HG02870 (cell line): ENCODE measurements at regions not wholly inside any gene's neighbourhood (a gene's known extent, or its start where the extent isn't known, plus 50 kb on each side); places are given as distances from the start of the nearest gene placed in this dataset.
"Not testable (repeated sequence)": the region's sequence is repeated elsewhere in the genome, so short reads cannot be mapped to it uniquely, and the experiment has no call there.

ENCODE experiments used
- ATAC-seq: cut with Tn5 transposase; IDR thresholded peaks from one replicate; pipeline ENCODE4 v1.9.1; 2021; ENCODE audit warnings: mild to moderate bottlenecking, moderate library complexity; ENCODE audit not compliant: unreplicated experiment

DNA sequence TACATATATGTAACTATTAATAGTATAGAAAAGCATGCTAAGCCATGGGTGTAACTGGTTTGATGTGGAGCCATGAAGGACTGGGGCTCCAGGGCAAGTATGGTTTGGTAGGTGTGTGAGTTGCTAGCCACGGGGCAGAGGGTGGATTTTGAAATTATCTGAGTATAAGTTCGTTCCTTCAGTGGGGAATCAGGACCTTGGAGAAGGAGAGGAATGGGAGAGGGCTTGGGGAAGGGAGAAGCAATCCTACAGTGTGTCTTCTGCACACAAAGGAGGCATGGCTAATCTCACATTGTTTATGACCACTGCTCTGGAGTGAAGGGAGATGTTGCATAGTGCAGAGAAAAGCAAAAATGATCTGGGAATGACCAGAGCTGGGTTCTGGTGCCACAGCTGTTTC is 127.8 kb upstream of the CADM1 start:
- no peak for ATAC-seq

DNA sequence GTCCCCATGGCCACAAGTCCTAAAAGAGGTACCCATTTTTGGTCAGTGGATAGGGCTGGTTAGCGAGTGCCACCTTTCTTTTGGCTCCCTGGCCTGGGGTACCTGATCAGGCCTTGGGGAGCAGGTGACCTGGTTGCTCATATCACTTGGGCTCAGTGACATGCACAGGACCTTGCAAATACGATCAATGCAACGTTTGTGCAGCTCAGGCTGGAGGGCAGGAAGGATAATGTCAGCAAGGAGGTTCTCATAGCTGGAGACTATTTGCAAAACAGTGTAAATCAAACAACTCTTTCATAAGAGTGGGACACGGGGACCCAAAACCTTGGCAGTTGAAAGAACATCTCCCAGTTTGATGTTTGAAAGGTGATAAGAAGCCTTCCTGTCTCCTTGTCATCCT is 127.4 kb upstream of the CADM1 start:
- no peak for ATAC-seq

DNA sequence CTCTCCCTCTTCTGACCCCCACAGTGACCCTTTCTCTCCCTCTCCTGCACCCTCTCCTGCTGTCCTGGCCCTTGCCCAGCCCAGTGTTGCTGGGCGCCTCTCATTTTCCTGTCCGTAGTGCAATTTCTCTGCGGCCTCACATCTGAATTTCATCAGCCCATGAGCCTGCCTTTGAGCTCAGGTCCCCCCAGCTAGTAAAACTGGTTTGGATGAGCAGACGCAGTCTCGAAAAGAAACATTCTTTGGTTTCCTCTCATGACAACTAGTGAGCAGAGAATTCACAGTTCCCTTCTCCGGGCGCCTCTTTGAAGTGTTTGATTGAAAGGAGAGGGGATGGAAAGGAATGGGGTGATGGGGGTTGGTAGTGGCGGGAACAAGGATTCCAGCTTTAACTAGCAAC is 126.0 kb upstream of the CADM1 start:
- no peak for ATAC-seq

DNA sequence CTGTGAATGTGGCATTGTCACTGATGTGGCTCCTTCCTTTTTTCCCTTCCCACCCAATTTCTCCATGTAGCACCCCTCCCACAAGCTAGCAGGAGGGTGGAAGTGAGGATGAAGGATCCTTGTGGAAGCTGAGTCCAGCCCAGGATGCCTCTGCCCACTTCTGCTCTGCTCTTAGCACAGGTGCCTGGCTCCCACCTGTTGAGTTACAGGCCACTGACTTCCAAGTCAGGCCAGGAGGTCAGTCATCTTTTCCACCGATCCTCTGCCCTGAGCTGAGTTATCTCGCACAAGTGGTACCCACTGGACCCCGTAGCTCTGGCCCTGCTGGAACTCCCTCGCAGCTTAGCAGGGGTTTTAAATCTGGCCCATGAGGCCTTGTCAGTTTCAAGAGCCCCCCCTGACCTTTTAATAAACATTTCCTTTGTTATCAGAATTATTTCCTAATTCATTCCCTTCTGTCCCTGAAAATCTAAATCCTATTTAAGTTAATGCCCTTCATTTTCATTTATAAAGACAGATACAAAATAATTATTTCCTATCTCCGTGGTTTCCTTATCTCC is 125.3 kb upstream of the CADM1 start:
- ATAC-seq, result no peak

DNA sequence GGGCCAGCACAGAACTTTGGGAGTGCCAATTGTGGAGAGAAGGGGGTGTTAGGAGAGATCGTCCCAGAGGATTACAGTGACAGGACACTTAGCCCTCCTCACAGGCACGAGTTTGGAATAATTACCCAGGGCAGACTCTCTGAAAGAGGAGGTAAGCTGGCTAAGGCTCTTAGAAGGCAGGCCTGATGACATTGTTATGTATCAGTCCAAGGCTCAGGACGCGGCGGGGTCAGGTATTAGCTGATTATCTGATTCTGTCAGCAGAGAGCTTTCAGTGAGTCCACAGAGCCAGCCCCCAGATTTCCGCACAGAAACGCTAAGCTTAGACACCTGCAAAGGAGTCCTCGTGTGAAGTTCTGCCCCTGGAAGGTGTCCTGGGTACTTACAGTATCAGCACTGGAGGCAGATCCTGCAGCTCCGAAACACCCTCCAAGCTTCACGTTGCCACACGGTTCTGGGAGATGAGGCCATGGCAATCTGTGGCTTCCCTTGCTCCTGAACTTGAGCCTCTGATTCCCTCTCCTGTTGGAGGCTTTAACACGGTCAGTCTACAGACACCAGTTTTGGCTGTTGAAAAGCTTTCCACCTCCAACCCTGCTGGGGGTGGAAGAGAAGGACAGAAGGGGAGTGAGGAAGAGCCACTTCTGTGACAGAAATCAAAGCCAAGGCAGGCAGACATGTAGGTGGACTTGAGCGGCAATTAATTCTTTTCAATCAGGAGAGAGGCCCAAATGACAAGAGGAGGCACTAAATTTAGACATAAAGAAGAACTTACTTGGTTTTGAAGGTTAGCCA is 123.6 kb upstream of the CADM1 start:
- ATAC-seq, result no peak

DNA sequence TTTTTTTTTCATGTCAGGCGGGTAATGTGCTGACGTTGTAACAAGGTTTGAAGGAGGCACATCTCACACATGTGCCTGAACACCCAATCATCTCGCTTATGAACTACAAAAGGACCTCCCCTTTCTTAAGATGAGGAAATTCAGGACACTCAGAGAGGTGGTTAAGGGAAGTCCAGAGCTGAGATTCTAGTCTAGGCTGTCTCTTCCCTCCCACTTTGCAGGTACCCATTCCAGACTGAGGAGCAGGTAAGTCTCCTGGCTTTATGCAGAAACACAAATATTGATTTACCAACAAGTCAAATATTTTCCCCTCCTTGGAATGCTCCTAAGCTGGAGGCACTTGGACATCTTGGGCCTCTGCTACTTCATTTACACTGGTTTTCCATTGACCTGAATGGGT is 122.9 kb upstream of the CADM1 start:
- no peak for ATAC-seq

DNA sequence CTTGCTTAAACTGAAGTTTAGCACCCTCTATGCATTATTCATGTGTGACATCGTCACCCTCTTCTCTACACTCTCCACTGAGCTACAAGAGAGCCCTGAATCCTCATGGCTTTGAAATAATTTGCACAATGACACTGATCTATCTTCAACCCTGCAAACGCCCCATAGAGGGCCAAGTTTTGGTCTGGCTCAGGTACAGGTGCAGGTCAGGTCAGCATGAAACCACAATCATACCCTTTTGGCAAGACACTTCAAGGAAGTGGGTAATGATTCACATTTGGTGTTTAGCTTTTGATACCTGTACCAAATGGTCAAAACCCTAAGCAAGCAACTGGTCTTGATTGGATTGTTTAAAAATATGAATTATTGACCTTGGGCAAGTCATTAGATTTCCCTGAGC is 122.2 kb upstream of the CADM1 start:
- ATAC-seq, result no peak

DNA sequence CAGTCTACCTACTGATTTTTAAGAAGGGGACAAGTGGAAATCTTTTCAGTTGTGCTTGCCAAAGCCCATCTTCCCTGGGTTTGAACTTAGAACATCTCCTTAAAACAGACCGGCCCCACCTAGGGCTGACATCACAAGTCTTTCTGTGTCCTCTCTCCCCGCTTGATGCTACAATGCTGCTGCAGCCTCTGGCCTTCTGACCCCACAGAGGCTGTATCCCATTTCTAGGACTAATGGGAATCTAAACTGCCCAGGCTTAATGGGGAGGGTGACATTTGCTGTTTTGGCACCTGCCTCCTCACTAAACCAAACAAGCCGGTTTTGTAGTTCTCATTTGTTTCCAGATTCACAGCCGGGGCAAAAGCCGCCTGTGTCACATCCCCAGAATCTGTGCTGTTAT is 121.3 kb upstream of the CADM1 start:
- no peak for ATAC-seq

DNA sequence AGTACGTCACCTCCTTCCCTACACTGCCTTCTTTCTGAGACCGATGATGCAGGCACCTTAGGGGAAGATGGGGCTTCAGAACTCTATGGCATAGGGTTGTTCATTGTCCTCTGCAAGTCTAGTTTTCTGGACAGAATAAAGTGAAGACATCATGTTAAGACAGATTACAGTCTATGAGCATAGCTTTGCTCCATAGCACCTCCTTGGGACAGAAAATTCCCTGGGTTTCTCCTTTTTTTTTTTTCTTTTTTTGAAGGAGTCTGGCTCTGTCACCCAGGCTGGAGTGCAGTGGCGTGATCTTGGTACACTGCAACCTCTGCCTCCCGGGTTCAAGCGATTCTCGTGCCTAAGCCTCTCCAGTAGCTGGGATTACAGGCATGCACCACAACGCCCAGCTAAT is 119.8 kb upstream of the CADM1 start:
- ATAC-seq, result no peak

DNA sequence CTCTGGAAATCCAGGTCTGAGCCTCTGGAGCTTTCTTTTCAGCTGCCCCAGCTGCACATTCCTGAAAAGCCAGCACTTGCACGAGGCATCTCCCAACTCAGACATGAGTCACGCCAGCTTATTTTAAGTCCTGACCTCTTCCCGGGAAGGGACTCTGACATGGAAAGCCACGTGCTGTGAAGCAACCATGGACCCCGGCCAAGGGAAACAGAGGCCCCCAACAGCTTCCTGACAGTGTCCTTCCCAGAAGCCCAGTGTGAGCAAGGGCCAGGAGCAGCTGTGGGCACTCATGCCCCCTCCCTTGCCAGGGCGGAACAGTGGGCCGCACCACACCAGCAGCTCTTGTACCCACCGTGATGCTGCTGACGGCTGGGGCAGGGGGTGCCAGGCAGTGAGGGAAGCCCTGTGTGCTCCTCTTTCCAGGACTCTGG is 118.8 kb upstream of the CADM1 start:
- ATAC-seq, result no peak

DNA sequence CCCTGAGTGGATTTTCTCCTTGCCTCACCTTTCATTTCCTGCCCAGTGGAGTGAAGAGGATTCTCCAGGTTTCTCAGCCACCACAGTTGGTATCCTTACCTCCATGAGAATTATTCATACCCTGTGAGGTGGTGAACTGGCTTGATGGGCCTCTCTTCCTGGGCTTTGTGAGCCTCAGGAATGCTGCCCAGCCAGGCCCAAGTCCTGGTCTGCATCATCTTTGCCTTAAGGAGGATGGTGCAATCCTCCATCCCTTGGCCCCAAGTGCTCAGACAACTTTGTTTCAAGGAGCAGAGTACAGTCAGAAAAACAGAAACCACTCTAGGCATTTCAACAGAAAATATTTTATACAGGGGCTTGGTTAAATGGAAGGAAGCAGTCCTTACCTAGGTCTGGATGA is 114.2 kb upstream of the CADM1 start:
- ATAC-seq, result no peak

DNA sequence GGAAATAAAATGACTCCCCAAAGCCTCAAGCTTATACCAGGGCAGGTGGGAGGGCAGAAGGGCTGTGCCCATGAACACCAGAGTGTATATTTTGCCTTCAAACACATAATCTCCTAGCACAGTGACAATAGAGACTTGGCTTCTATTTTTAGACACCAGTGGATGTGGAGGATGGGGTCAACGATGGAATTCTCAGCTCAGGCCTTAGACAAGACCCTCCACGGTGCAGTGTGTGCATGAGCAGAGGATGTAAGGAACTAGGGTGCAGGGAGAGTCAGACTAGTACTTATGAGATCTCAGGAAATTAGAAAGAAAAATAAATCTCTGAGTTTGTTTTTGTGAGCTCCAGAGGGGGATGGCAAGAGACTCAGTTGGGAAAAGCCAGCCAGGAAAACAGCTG is 113.6 kb upstream of the CADM1 start:
- ATAC-seq, result no peak

DNA sequence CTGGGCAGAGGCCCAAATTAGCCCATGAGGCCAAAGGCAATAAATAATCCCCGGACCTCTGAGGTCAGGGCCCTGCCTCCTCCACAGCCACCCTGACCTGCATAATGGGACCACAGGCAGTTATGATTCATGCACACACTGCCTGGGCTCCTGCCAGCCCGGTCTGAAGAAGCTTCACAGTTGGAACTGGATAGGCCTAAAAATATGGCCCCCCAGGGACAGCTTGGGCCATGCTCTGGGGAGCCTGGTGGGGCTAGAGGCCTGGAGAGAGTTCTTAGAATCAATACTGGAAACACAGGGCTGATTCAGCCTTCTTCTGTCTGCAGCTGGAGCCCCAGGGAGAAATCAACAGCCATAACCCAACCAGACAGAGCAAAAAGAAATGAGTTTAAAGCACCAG is 112.8 kb upstream of the CADM1 start:
- ATAC-seq, result no peak

DNA sequence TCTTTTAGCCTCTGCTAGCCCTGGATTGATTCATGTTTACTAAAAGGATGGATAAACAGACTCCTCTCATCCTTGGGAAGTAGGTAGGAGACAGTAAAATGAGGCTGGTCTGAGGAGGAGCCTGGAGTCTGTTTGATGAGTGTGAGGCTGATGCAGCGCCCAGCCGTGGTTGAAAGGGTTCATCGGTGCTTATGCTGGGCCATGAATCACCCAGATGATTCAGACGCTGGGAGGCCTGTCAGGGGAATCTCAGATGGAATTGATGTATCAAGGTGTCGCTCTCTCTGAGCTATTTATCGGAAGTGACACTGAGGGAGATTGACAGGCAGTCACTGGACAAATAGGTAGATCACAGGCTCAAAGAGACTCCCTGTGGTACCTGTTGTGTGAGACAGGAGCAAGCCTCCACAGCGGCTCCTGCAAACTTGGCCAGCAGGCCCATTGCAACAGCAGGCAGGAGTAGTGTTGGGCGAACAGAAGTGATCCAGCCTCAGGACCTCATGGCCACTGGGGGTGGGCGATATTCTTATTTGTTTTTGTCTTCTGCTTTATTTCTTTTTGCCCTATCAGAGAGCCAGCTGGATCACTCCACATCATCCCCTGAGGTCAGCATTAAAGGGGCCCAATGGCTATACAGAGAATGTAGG is 109.9 kb upstream of the CADM1 start:
- ATAC-seq, result no peak

DNA sequence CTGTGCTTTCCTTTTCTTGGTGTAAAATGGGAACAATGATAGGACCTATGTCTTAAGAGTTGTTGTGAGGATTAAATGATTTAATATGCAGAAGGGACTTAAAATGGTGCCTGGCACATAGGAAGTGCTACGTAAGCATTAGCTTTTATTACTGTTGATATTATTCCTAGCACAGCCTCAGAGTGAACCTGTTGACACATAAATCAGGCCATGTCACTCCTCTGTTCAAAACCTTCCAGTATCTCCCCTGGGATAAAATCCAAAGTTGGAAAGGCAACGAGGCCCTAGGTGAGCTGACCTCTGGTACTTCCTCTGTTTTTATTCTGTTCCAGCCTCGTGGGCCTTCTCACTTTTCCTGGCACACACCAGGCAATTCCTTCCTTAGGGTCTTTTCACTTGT is 108.8 kb upstream of the CADM1 start:
- no peak for ATAC-seq

DNA sequence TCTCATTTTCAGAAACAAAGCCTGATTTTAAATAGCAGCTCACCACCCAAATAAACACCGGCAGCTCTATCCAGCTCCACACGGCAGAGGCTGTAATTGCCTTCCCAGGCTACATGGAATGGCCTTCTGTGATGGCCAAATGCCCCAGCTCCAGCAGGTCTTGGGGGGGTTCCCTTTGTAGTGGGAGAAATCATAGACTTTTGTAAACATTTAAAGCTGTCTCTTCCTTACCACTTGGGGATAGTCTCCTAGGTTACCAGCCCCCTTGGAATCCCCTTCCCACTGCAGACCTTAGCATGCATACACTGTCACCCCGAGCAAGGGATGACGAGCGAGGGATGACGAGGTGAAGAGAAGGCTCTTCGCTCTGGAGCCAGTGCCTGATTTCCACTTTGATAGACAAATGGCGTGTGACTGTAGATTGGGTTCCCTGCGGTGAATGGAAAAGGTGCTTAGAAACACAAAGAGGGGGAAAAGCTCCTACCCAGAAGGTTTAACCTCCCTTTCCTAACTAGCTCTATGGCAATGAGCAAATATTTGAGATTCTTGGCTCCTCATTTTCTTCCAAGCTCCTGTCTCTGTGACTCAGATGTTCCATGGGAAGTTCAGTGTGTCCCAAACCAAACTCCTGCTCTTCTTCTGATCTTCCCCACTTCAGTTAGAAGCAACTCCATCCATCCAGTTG is 108.0 kb upstream of the CADM1 start:
- ATAC-seq, result no peak

DNA sequence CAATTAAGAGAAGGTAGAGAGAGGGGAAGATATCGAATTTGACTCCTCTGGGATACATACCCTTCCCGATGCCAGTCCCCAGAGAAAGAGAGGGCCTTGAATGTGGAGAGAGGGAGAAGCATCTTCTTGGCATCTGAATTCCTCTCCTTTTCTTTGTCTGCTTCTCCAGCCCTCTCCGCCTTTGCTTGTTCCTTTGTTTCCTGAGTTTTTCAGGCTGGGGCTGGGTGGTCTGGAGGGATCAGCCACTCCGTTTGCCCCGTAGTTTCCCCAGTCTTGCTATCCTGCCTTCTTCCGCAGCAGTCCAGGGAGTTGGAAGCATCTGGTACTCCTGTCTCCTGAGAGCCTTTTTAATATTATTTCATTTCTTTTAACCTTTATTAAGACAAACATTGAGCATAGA is 107.1 kb upstream of the CADM1 start:
- ATAC-seq, result no peak

DNA sequence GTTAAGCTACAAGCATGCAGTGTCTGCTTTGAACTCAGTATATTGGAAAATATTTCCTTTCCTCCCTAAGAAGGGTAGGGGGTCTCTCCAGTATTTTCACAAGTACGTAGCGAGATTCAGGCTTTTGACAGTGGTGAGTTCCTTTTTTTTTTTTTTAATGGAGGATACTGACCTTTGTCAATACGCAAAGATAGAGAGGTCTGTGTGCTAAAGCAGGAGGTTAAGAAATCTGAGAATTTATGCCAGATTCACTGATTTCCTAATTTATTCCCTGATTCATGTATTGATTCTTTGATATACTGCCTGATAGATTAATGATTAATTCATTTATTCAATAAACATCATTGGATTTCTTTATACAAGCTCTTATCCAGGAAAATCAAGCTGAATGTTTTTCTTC is 106.7 kb upstream of the CADM1 start:
- ATAC-seq, result no peak

DNA sequence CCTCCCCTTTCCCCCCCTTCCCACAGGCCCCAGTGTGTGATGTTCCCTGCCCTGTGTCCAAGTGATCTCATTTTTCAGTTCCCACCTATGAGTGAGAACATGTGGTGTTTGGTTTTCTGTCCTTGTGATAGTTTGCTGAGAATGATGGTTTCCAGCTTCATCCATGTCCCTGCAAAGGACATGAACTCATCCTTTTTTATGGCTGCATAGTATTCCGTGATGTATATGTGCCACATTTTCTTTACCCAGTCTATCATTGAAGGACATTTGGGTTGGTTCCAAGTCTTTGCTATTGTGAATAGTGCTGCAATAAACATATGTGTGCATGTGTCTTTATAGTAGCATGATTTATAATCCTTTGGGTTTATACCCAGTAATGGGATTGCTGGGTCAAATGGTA is 106.0 kb upstream of the CADM1 start:
- not testable (repeated sequence) for ATAC-seq

DNA sequence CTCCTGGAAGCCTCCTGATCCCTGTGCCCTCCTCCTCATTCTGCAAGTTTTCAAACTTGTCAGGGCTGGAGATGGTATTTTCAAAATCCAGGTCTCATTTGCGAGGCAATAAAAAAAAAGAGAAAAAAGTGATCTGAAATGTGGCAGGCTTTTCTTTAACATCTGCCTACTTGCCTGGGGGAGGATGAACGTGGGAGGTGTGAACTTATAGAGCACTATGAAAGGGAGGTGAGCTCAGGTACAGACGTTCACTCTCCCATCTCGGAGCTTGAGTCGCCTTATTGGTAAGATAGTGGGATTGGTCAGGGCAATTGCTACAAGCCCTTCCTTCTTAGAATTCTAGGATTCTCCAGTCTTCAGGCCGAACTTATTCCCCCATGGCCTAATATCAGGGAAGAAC is 104.8 kb upstream of the CADM1 start:
- ATAC-seq, result no peak

DNA sequence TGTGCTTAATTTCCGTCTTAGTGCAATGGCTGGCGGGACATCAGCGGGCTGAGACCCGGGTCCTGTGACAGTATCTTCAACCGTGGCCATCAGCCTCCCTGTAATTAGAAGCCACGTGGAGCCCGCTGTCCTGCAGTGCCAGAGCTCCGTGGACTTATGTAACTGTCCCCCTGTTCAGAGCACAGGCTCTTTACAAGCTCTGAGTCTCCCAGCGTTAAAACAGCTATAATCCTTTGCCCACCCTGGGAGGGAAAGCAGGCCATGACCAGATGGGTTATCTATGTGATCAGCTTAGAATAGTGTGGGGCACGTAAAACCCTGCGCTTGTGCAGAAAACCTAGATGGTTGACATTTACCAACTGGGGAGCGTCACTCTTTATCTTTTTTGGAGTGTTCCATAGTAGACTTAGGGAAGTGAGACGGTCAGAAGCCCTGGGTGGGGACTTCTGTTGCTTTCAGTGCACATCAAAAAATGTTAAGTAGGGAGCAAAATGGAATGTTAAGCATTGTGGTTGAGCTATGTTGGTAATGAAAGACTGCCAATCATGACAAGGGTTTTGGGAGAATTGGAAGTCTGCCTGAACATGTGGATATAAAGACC is 103.5 kb upstream of the CADM1 start:
- ATAC-seq, result no peak
